Vagina (tissue), 2 donors: ENCODE measurements at regions not wholly inside any gene's neighbourhood (a gene's known extent, or its start where the extent isn't known, plus 50 kb on each side); places are given as distances from the start of the nearest gene placed in this dataset.

Source experiments
- POLR2A ChIP-seq, 2 donors: fragments of 450-650 bp; IDR thresholded peaks; one replicate each; pipeline ENCODE4 v1.6.1; 2017; ENCODE audit warnings: antibody characterized with exemption in 2 of 2, mild to moderate bottlenecking in 2 of 2, moderate library complexity in 2 of 2
- POLR2AphosphoS5 ChIP-seq, 2 donors: sonication (generic); formaldehyde crosslinking; IDR thresholded peaks; one replicate each; pipeline ENCODE4 v1.9.0; 2017; ENCODE audit warnings: antibody characterized with exemption in 2 of 2, mild to moderate bottlenecking in 2 of 2, low read depth in 1 of 2; ENCODE audit not compliant: insufficient read depth in 1 of 2
- TF ChIP-seq, protein P1 (sequence below), 3 experiments: fragments of 450-650 bp in 2 of 3; fragments of 200-600 bp in 1 of 3; sonication (generic) in 1 of 3; IDR thresholded peaks; one replicate each; pipeline ENCODE4 v1.5.1; 2017 to 2019; ENCODE audit warnings: antibody characterized with exemption in 3 of 3, mild to moderate bottlenecking in 2 of 3, moderate library complexity in 2 of 3

DNA sequence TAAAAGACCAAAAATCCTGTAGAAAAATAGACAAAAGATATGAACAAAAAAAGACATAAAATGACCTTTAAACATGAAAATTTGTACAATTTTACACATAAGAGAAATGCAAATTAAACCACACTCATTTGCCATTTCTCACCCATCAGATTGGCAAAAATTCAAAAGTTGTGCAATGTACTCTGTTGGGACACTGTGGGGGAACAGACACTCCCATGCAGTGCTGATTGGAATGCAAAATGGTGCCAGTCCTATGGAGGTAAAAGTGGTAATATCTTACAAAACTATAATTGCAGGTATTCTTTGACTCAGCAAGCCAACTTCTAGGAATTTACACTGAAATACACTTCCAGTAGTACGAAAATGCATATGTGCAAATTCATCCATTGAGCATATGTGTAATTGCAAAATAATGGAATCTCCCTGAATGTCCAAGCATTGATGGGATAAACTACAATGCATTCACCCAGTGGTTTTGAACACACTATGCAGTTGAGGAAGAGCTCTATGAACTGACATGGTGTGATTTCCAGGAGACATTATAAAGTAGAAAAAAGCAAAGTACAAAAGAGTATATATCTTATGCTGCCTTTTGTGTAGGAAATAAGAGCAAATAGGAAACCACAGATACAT, 201.8 kb upstream of the ZNF521 start:
- no peak for TF ChIP-seq POLR2A (IDR thresholded peaks at IDR 0.05)
- TF ChIP-seq, protein P1, sequence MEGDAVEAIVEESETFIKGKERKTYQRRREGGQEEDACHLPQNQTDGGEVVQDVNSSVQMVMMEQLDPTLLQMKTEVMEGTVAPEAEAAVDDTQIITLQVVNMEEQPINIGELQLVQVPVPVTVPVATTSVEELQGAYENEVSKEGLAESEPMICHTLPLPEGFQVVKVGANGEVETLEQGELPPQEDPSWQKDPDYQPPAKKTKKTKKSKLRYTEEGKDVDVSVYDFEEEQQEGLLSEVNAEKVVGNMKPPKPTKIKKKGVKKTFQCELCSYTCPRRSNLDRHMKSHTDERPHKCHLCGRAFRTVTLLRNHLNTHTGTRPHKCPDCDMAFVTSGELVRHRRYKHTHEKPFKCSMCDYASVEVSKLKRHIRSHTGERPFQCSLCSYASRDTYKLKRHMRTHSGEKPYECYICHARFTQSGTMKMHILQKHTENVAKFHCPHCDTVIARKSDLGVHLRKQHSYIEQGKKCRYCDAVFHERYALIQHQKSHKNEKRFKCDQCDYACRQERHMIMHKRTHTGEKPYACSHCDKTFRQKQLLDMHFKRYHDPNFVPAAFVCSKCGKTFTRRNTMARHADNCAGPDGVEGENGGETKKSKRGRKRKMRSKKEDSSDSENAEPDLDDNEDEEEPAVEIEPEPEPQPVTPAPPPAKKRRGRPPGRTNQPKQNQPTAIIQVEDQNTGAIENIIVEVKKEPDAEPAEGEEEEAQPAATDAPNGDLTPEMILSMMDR (IDR thresholded peaks at IDR 0.05) = no peak
- no peak for TF ChIP-seq POLR2AphosphoS5 (IDR thresholded peaks at IDR 0.05; ENCODE audit: insufficient read depth in 1 of 2, low read depth in 1 of 2)
